Hepatocyte (in vitro differentiated cells): ENCODE measurements at regions not wholly inside any gene's neighbourhood (a gene's known extent, or its start where the extent isn't known, plus 50 kb on each side); places are given as distances from the start of the nearest gene placed in this dataset.
A peak's percentile ranks its signal among the peaks of the same experiment; 100 is the strongest.

Experiments used
- DNase-seq: peaks from one replicate; pipeline ENCODE4 v3.0.0-alpha.2; 2016; ENCODE audit warnings: low spot score
- H2AFZ ChIP-seq: fragments of 200-600 bp; sonication (generic); 2 replicates; pipeline ENCODE4 v1.6.0; 2016; ENCODE audit warnings: antibody characterized with exemption, mild to moderate bottlenecking
- H3K27ac ChIP-seq: fragments of 200-600 bp; sonication (generic); 2 replicates; pipeline ENCODE4 v1.5.1; 2016; ENCODE audit warnings: mild to moderate bottlenecking
- H3K27me3 ChIP-seq: fragments of 200-600 bp; sonication (generic); 2 replicates; pipeline ENCODE4 v1.6.1; 2016
- H3K36me3 ChIP-seq: fragments of 200-600 bp; sonication (generic); replicated peaks from 2 replicates; pipeline ENCODE4 v1.5.1; 2016; ENCODE audit warnings: low read depth; ENCODE audit not compliant: insufficient read depth
- H3K4me1 ChIP-seq: fragments of 200-600 bp; sonication (generic); 2 replicates; pipeline ENCODE4 v1.5.1; 2016; ENCODE audit warnings: mild to moderate bottlenecking, moderate library complexity; ENCODE audit not compliant: insufficient read depth
- H3K4me2 ChIP-seq: fragments of 200-600 bp; sonication (generic); 2 replicates; pipeline ENCODE4 v1.6.0; 2016
- H3K4me3 ChIP-seq: fragments of 200-600 bp; sonication (generic); 2 replicates; pipeline ENCODE4 v1.5.1; 2016; ENCODE audit warnings: mild to moderate bottlenecking
- H3K79me2 ChIP-seq: fragments of 200-600 bp; sonication (generic); 2 replicates; pipeline ENCODE4 v1.6.0; 2017; ENCODE audit warnings: mild to moderate bottlenecking
- H3K9me2 ChIP-seq: fragments of 200-600 bp; sonication (generic); replicated peaks from 2 replicates; pipeline ENCODE4 v1.6.0; 2017; ENCODE audit warnings: mild to moderate bottlenecking; ENCODE audit not compliant: insufficient read depth
- H3K9me3 ChIP-seq: fragments of 200-600 bp; sonication (generic); 2 replicates; pipeline ENCODE4 v1.5.1; 2016; ENCODE audit warnings: low read depth, mild to moderate bottlenecking
- H4K20me1 ChIP-seq: fragments of 200-600 bp; sonication (generic); 2 replicates; pipeline ENCODE4 v1.6.0; 2016; ENCODE audit warnings: mild to moderate bottlenecking; ENCODE audit not compliant: insufficient read depth, poor library complexity, severe bottlenecking
- CTCF ChIP-seq: fragments of 200-600 bp; sonication (generic); IDR thresholded peaks from 2 replicates; pipeline ENCODE4 v1.5.1; 2016; ENCODE audit warnings: antibody characterized with exemption, mild to moderate bottlenecking; ENCODE audit not compliant: poor library complexity
- EZH2 ChIP-seq: fragments of 200-600 bp; sonication (generic); IDR thresholded peaks from 2 replicates; pipeline ENCODE4 v1.6.1; 2016; ENCODE audit warnings: antibody characterized with exemption, mild to moderate bottlenecking, borderline replicate concordance
- EZH2phosphoT487 ChIP-seq: fragments of 200-600 bp; sonication (generic); IDR thresholded peaks from one replicate; pipeline ENCODE4 v1.6.1; 2018; ENCODE audit warnings: antibody characterized with exemption, mild to moderate bottlenecking, low read depth, moderate library complexity; ENCODE audit not compliant: unreplicated experiment, severe bottlenecking
- WGBS: methylation state at CpG from one replicate; pipeline ENCODE4 v1.1.6; 2016; ENCODE audit warnings: low lambda C conversion rate; ENCODE audit errors: missing lambda C conversion rate; 5-methylcytosine and 5-hydroxymethylcytosine counted together

- no peaks in the 10 kb centered on the region for H3K9me2 ChIP-seq
- H3K4me3 ChIP-seq, result no peak overlapping the region
- no peaks in the 10 kb centered on the region for H4K20me1 ChIP-seq
- no peaks in the 10 kb centered on the region for H3K27me3 ChIP-seq
- no peak for DNase-seq
- H2AFZ ChIP-seq, result no peak overlapping the region
- no peak overlapping the region for H3K4me2 ChIP-seq
- no peak overlapping the region for H3K27ac ChIP-seq
- H3K36me3 ChIP-seq, result no peaks in the 10 kb centered on the region
- no peak for TF ChIP-seq EZH2
- no peak for TF ChIP-seq CTCF
- TF ChIP-seq EZH2phosphoT487, result no peak
- H3K9me3 ChIP-seq, result no peaks in the 10 kb centered on the region
- no peaks in the 10 kb centered on the region for H3K4me1 ChIP-seq
- WGBS, result 87% methylated on average over 6 of the region's 6 CpGs
- H3K79me2 ChIP-seq, result no peaks in the 10 kb centered on the region
Observed at GRCh38 chr15:57862761-57863160, 156.2 kb downstream of the POLR2M start.

DNA sequence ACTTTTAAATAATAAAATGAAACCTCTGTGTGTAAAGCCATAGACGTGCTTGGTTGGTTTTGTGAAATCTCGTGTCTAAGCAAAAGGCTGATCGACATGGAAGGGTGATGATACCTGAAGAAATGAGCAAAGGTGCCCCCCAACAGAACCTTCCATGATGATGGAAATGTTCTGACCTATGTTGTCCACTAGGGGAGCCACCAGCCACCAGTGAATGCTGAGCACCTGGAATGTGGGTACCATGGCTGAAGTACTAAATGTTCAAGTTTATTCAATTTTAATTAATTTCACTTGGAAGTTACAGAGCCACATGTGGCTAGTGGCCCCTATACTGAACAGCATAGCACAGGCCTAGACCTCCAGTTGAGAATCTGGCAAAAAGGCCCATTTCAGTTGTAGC is 158.8 kb downstream of the POLR2M start:
- Histone ChIP-seq H3K9me3 (no peaks in the 10 kb centered on the region), H3K4me1 (no peaks in the 10 kb centered on the region), H2AFZ (no peak overlapping the region)

GRCh38 chr15:57866149-57866736 is 159.7 kb downstream of the POLR2M start:
- 35% methylated on average over 7 of the region's 7 CpGs for WGBS
- H3K4me3 ChIP-seq, result no peak overlapping the region
- H3K27me3 ChIP-seq, result peaks cover under 1% of the 10 kb centered on the region
- no peak overlapping the region for H2AFZ ChIP-seq
- H3K36me3 ChIP-seq, result no peaks in the 10 kb centered on the region
- no peaks in the 10 kb centered on the region for H3K9me2 ChIP-seq
- no peak overlapping the region for H3K4me2 ChIP-seq
- H3K27ac ChIP-seq, result no peak overlapping the region
- peak; percentile 71 for DNase-seq
- H3K9me3 ChIP-seq, result no peaks in the 10 kb centered on the region
- peak; percentile 66 for TF ChIP-seq CTCF
- TF ChIP-seq EZH2, result no peak
- H4K20me1 ChIP-seq, result no peaks in the 10 kb centered on the region
- no peaks in the 10 kb centered on the region for H3K4me1 ChIP-seq
- H3K79me2 ChIP-seq, result no peaks in the 10 kb centered on the region

More for the DNA sequence above, 158.8 kb downstream of the POLR2M start:
- H3K4me3 ChIP-seq, result no peak overlapping the region
- DNase-seq, result peak; percentile 13
- 93% methylated on average over 3 of the region's 3 CpGs for WGBS
- H3K9me2 ChIP-seq, result no peaks in the 10 kb centered on the region
- no peaks in the 10 kb centered on the region for H3K79me2 ChIP-seq
- no peaks in the 10 kb centered on the region for H4K20me1 ChIP-seq
- TF ChIP-seq CTCF (peak; percentile 40), EZH2phosphoT487 (no peak), EZH2 (no peak)
- no peaks in the 10 kb centered on the region for H3K27me3 ChIP-seq
- H3K27ac ChIP-seq, result no peak overlapping the region
- no peaks in the 10 kb centered on the region for H3K36me3 ChIP-seq
- H3K4me2 ChIP-seq, result no peak overlapping the region
